ENCODE measurements at regions not wholly inside any gene's neighbourhood (a gene's known extent, or its start where the extent isn't known, plus 50 kb on each side); places are given as distances from the start of the nearest gene placed in this dataset.
"Not testable (repeated sequence)": the region's sequence is repeated elsewhere in the genome, so short reads cannot be mapped to it uniquely, and the experiment has no call there.

- H3K4me3 ChIP-seq; intact Hi-C loops (cut with DNase I); H3K27ac ChIP-seq; DNase-seq; ATAC-seq; H3K27me3 ChIP-seq; H3K36me3 ChIP-seq: not testable (repeated sequence)
- Histone ChIP-seq H3K4me1 (peaks cover 0 to 16% of the 10 kb centered on the region in 2 donors), H3K9me3 (peaks cover 0 to 17% of the 10 kb centered on the region in 2 donors)
Observed at GRCh38 chr1:66424530-66424929, 109.4 kb upstream of the SGIP1 start.

GRCh38 chr1:66426239-66426853 lies 107.6 kb upstream of the SGIP1 start:
- Histone ChIP-seq H3K27ac (no peak overlapping the region), H3K4me1 (peaks cover 0 to under 1% of the 10 kb centered on the region in 2 donors), H3K9me3 (peaks cover 0 to 35% of the 10 kb centered on the region in 2 donors), H3K4me3 (no peak overlapping the region), H3K27me3 (no peaks in the 10 kb centered on the region), H3K36me3 (no peaks in the 10 kb centered on the region)
- ATAC-seq (no peak), DNase-seq (no peak)
- no peak for TF ChIP-seq CTCF (IDR thresholded peaks at IDR 0.05)
- intact Hi-C loops (cut with DNase I), result no loop called here

GRCh38 chr1:66430815-66431214 lies 103.1 kb upstream of the SGIP1 start:
- H3K4me3 ChIP-seq; intact Hi-C loops (cut with DNase I); ATAC-seq; H3K4me1 ChIP-seq; DNase-seq; H3K27ac ChIP-seq; H3K36me3 ChIP-seq; H3K27me3 ChIP-seq: not testable (repeated sequence)
- H3K9me3 ChIP-seq, result peaks cover 0 to 39% of the 10 kb centered on the region in 2 donors

- no peaks in the 10 kb centered on the region for H3K27me3 ChIP-seq
- no peak overlapping the region for H3K4me3 ChIP-seq
- peaks cover 0 to 39% of the 10 kb centered on the region in 2 donors for H3K9me3 ChIP-seq
- H3K36me3 ChIP-seq, result no peaks in the 10 kb centered on the region
- H3K4me1 ChIP-seq, result no peaks in the 10 kb centered on the region
- H3K27ac ChIP-seq, result no peak overlapping the region
- no peak for DNase-seq
- intact Hi-C loops (cut with DNase I), result no loop called here
- ATAC-seq, result no peak
- TF ChIP-seq CTCF (IDR thresholded peaks at IDR 0.05), result no peak
Observed at GRCh38 chr1:66431999-66432398, 102.0 kb upstream of the SGIP1 start.

- ATAC-seq, result no peak
- Histone ChIP-seq H3K4me3 (no peak overlapping the region), H3K36me3 (no peaks in the 10 kb centered on the region), H3K9me3 (peaks cover 0 to 24% of the 10 kb centered on the region in 2 donors), H3K27ac (no peak overlapping the region), H3K4me1 (peaks cover 0 to 7% of the 10 kb centered on the region in 2 donors), H3K27me3 (no peaks in the 10 kb centered on the region)
- no peak for DNase-seq
- intact Hi-C loops (cut with DNase I), result no loop called here
- TF ChIP-seq CTCF (IDR thresholded peaks at IDR 0.05), result no peak
Observed at GRCh38 chr1:66433611-66434010, 100.3 kb upstream of the SGIP1 start.

- intact Hi-C loops (cut with DNase I), result no loop called here
- DNase-seq (no peak), ATAC-seq (no peak)
- Histone ChIP-seq H3K9me3 (peaks cover 0 to 24% of the 10 kb centered on the region in 2 donors), H3K4me1 (peaks cover 0 to 11% of the 10 kb centered on the region in 2 donors), H3K4me3 (no peak overlapping the region), H3K27ac (no peak overlapping the region), H3K36me3 (no peaks in the 10 kb centered on the region), H3K27me3 (no peaks in the 10 kb centered on the region)
- no peak for TF ChIP-seq CTCF (IDR thresholded peaks at IDR 0.05)
Observed at GRCh38 chr1:66434096-66434495, 99.9 kb upstream of the SGIP1 start.
